H1 (cell line): ENCODE measurements at regions not wholly inside any gene's neighbourhood (a gene's known extent, or its start where the extent isn't known, plus 50 kb on each side); places are given as distances from the start of the nearest gene placed in this dataset.

Experiments
- CTCF ChIA-PET: fragments of 300-600 bp; sonication (Branson Sonifier 250); formaldehyde crosslinking; loops from one replicate; lab custom pipeline; 2021; ENCODE audit not compliant: partially characterized antibody; lab: Charles Lee
- POLR2A ChIA-PET: fragments of 300-600 bp; sonication (Branson Sonifier 250); formaldehyde crosslinking; loops from one replicate; lab custom pipeline; 2021; ENCODE audit warnings: inconsistent platforms; ENCODE audit not compliant: partially characterized antibody; lab: Charles Lee
- DNase-seq, 2 experiments: peaks; one replicate each; pipeline versions ENCODE4 v3.0.0 to v3.0.0-alpha.2; 2010 to 2022; ENCODE audit warnings: low spot score in 2 of 2, low read depth in 1 of 2, mixed read lengths in 1 of 2
- FAIRE-seq: peaks from 2 replicates; lab custom pipeline; 2011; peaks lifted over from hg19 to GRCh38; lab: Jason Lieb, UNC
- H2AFZ ChIP-seq: 2 replicates; pipeline ENCODE4 v1.8.1; 2012; ENCODE audit warnings: low read length, inconsistent platforms
- H2AK5ac ChIP-seq: 2 replicates; pipeline ENCODE4 v1.6.1; 2013; ENCODE audit warnings: low read depth, low read length
- H2BK120ac ChIP-seq: replicated peaks from 2 replicates; pipeline ENCODE3; 2013; ENCODE audit warnings: low read depth, low read length, inconsistent platforms
- H2BK12ac ChIP-seq: 2 replicates; pipeline ENCODE4 v1.6.1; 2013; ENCODE audit warnings: low read depth, low read length
- H2BK15ac ChIP-seq: 2 replicates; pipeline ENCODE4 v1.6.1; 2013; ENCODE audit warnings: low read length
- H2BK20ac ChIP-seq: 2 replicates; pipeline ENCODE4 v1.6.1; 2013; ENCODE audit warnings: low read length
- H2BK5ac ChIP-seq: 2 replicates; pipeline ENCODE4 v1.6.1; 2013; ENCODE audit warnings: low read depth, low read length
- H3K14ac ChIP-seq: 2 replicates; pipeline ENCODE4 v1.6.1; 2013; ENCODE audit warnings: inconsistent platforms; ENCODE audit not compliant: insufficient read length
- H3K18ac ChIP-seq: 2 replicates; pipeline ENCODE4 v1.6.1; 2013; ENCODE audit warnings: low read length; ENCODE audit errors: extremely low read depth
- H3K23ac ChIP-seq: 2 replicates; pipeline ENCODE4 v1.6.1; 2013; ENCODE audit warnings: inconsistent platforms; ENCODE audit not compliant: insufficient read length
- H3K23me2 ChIP-seq: 2 replicates; pipeline ENCODE4 v1.6.1; 2013; ENCODE audit warnings: low read depth, low read length
- H3K27ac ChIP-seq: 2 replicates; pipeline ENCODE4 v1.6.1; 2011; ENCODE audit warnings: low read depth, low read length, inconsistent platforms
- H3K27me3 ChIP-seq, 4 experiments: replicated peaks in 1 of 4; 1 replicate in 1 of 4; 2 replicates in 3 of 4; pipeline versions ENCODE4 v1.6.1 to v1.8.1; 2011 to 2013; ENCODE audit warnings: low read length in 3 of 4, mild to moderate bottlenecking in 3 of 4, inconsistent platforms in 2 of 4, mixed read lengths in 2 of 4, moderate library complexity in 1 of 4; ENCODE audit not compliant: control insufficient read depth in 3 of 4, insufficient read depth in 3 of 4; ENCODE audit errors: extremely low read depth in 1 of 4
- H3K36me3 ChIP-seq, 4 experiments: 2 replicates each; pipeline versions ENCODE4 v1.6.1 to v1.8.1; 2011 to 2013; ENCODE audit warnings: mild to moderate bottlenecking in 4 of 4, low read length in 3 of 4, moderate library complexity in 2 of 4, control low read depth in 1 of 4, inconsistent platforms in 1 of 4; ENCODE audit not compliant: insufficient read depth in 4 of 4, control insufficient read depth in 2 of 4
- H3K4ac ChIP-seq: replicated peaks from 2 replicates; pipeline ENCODE3; 2013; ENCODE audit warnings: low read length, low read depth, mixed read lengths, inconsistent platforms; ENCODE audit not compliant: insufficient read length
- H3K4me1 ChIP-seq, 4 experiments: replicated peaks in 1 of 4; 1 replicate in 1 of 4; 2 replicates in 3 of 4; pipeline versions ENCODE4 v1.6.1 to v1.8.1; 2011 to 2013; ENCODE audit warnings: low read length in 3 of 4, inconsistent platforms in 2 of 4, mixed read lengths in 1 of 4; ENCODE audit not compliant: insufficient read depth in 4 of 4, control insufficient read depth in 3 of 4
- H3K4me2 ChIP-seq, 2 experiments: 2 replicates each; pipeline versions ENCODE4 v1.6.1 to v1.8.1; 2011 to 2013; ENCODE audit warnings: low read depth in 2 of 2, low read length in 2 of 2, control low read depth in 1 of 2, inconsistent platforms in 1 of 2, mild to moderate bottlenecking in 1 of 2; ENCODE audit not compliant: insufficient read depth in 1 of 2
- H3K4me3 ChIP-seq, 4 experiments: fragments of 200-600, 300-600 bp in 1 of 4; sonication (generic), shearing (Covaris generic), sonication (Bioruptor Twin) in 1 of 4; 2 replicates each; pipeline versions ENCODE4 v1.5.1 to v1.8.1; 2011 to 2016; ENCODE audit warnings: low read length in 4 of 4, low read depth in 3 of 4, control low read depth in 2 of 4, inconsistent platforms in 2 of 4, mild to moderate bottlenecking in 2 of 4, mixed read lengths in 1 of 4, moderate library complexity in 1 of 4; ENCODE audit not compliant: insufficient read depth in 2 of 4; ENCODE audit errors: extremely low read depth in 1 of 4
- H3K56ac ChIP-seq: replicated peaks from 2 replicates; pipeline ENCODE3; 2013; ENCODE audit warnings: low read depth, mild to moderate bottlenecking, mixed read lengths, low read length, inconsistent platforms; ENCODE audit not compliant: insufficient read length
- H3K79me1 ChIP-seq: 2 replicates; pipeline ENCODE4 v1.6.1; 2013; ENCODE audit warnings: low read depth, low read length, control low read depth
- H3K79me2 ChIP-seq, 2 experiments: 2 replicates each; pipeline versions ENCODE4 v1.6.1 to v1.8.1; 2012 to 2013; ENCODE audit warnings: low read length in 2 of 2, mild to moderate bottlenecking in 2 of 2, inconsistent platforms in 1 of 2; ENCODE audit not compliant: insufficient read depth in 2 of 2, control insufficient read depth in 1 of 2
- H3K9ac ChIP-seq, 4 experiments: replicated peaks in 1 of 4; 1 replicate in 1 of 4; 2 replicates in 3 of 4; pipeline versions ENCODE4 v1.6.1 to v1.8.1; 2011 to 2013; ENCODE audit warnings: low read depth in 3 of 4, low read length in 3 of 4, control low read depth in 2 of 4, mild to moderate bottlenecking in 2 of 4, moderate library complexity in 2 of 4, inconsistent platforms in 1 of 4; ENCODE audit errors: extremely low read depth in 1 of 4
- H3K9me3 ChIP-seq, 2 experiments: 2 replicates each; pipeline versions ENCODE4 v1.6.1 to v1.8.1; 2012 to 2013; ENCODE audit warnings: mild to moderate bottlenecking in 2 of 2, moderate library complexity in 2 of 2, control low read depth in 1 of 2, inconsistent platforms in 1 of 2, low read depth in 1 of 2, low read length in 1 of 2, mixed read lengths in 1 of 2; ENCODE audit not compliant: insufficient read depth in 2 of 2
- H4K20me1 ChIP-seq, 2 experiments: replicated peaks in 1 of 2; 2 replicates each; pipeline versions ENCODE3 to v1.8.1; 2011 to 2013; ENCODE audit warnings: inconsistent platforms in 2 of 2, low read length in 2 of 2, mild to moderate bottlenecking in 1 of 2; ENCODE audit not compliant: insufficient read depth in 2 of 2, control insufficient read depth in 1 of 2
- H4K5ac ChIP-seq: 2 replicates; pipeline ENCODE4 v1.6.1; 2013; ENCODE audit warnings: low read length, low read depth, mixed read lengths, inconsistent platforms; ENCODE audit not compliant: insufficient read length
- H4K8ac ChIP-seq: 2 replicates; pipeline ENCODE4 v1.8.0; 2013; ENCODE audit warnings: mild to moderate bottlenecking, moderate library complexity, low read length, inconsistent platforms; ENCODE audit not compliant: insufficient read depth; ENCODE audit errors: extremely low read depth
- H4K91ac ChIP-seq: replicated peaks from 2 replicates; pipeline ENCODE3; 2013; ENCODE audit warnings: low read length, mixed read lengths, inconsistent platforms; ENCODE audit not compliant: insufficient read length
- SAP30 ChIP-seq: fragments of 300-600 bp; sonication (generic); IDR thresholded peaks from 2 replicates; pipeline ENCODE4 v1.7.1; 2012; ENCODE audit warnings: low read length, moderate library complexity, mild to moderate bottlenecking, inconsistent platforms; ENCODE audit not compliant: insufficient read depth, insufficient replicate concordance
- WGBS, 2 experiments: shearing (Covaris generic) in 1 of 2; methylation state at CpG; one replicate each; pipeline versions ENCODE4 v1.1.6 to v1.1.7; 2013 to 2015; ENCODE audit warnings: low lambda C conversion rate in 2 of 2, mixed read lengths in 2 of 2, inconsistent platforms in 1 of 2, low coverage in 1 of 2, missing lambda C conversion rate in 1 of 2; ENCODE audit not compliant: insufficient replicate concordance in 2 of 2, insufficient coverage in 1 of 2, insufficient read length in 1 of 2; ENCODE audit errors: extremely low coverage in 1 of 2, missing lambda C conversion rate in 1 of 2; 5-methylcytosine and 5-hydroxymethylcytosine counted together

DNA sequence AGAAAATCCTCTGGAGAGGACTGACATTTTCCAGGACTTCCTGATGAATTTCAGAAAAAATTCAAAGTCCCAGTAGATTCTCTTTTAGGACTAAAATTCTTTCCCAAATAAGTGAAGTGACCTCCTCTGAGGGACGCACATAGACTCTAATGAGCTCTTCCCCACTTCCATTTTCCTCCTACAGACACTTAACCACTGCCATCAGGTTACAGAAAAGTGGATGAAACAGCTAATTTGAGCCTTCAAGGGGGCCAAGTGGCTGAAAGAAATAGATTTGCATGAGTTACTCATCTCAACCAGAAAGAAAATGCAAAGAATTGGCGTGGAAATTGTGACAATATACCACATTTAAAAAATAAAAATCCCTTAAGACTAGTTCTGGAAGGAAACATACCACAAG is 185.3 kb upstream of the EDNRB start:
- 94% methylated on average over 2 of the region's 2 CpGs; no CpG with 5 or more reads in 1 of the 2 experiments for WGBS, 2 experiments
- H2BK20ac ChIP-seq, result no peak overlapping the region
- no peak overlapping the region for H3K56ac ChIP-seq
- FAIRE-seq (no peak), DNase-seq (no peak)
- POLR2A ChIA-PET, result no interaction called here
- no peaks in the 10 kb centered on the region for H3K23me2 ChIP-seq
- H3K4me1 ChIP-seq, result no peaks in the 10 kb centered on the region
- no peak overlapping the region for H2BK15ac ChIP-seq
- H3K36me3 ChIP-seq, result no peaks in the 10 kb centered on the region
- H3K79me1 ChIP-seq, result no peaks in the 10 kb centered on the region
- H3K4me3 ChIP-seq, result no peak overlapping the region
- H3K4me2 ChIP-seq, result no peak overlapping the region
- no peak overlapping the region for H2BK5ac ChIP-seq
- no peak overlapping the region for H3K4ac ChIP-seq
- peak overlapping the region; percentile 82; the same call in 1 of the 2 replicates for H2AFZ ChIP-seq
- H3K27me3 ChIP-seq, result peaks cover 0 to 1% (median 0%) of the 10 kb centered on the region in 4 experiments; a peak in 1 of 7 replicates
- no peak overlapping the region for H3K23ac ChIP-seq
- H2BK120ac ChIP-seq, result no peak overlapping the region
- no peak overlapping the region for H3K9ac ChIP-seq
- H3K18ac ChIP-seq, result no peak overlapping the region
- H3K9me3 ChIP-seq, result no peaks in the 10 kb centered on the region
- no peak overlapping the region for H4K91ac ChIP-seq
- CTCF ChIA-PET, result interaction anchor here (1.2 kb wide), 1 partner anchor 26 kb away, joined by 3 read pairs; no protein-coding TSS in a partner anchor
- no peak overlapping the region for H2AK5ac ChIP-seq
- H4K8ac ChIP-seq, result no peak overlapping the region
- no peak overlapping the region for H3K14ac ChIP-seq
- no peak overlapping the region for H2BK12ac ChIP-seq
- H3K27ac ChIP-seq, result no peak overlapping the region
- H4K20me1 ChIP-seq, result no peaks in the 10 kb centered on the region
- no peak for TF ChIP-seq SAP30
- no peak overlapping the region for H4K5ac ChIP-seq
- H3K79me2 ChIP-seq, result no peaks in the 10 kb centered on the region
